Activated naive CD4-positive, alpha-beta T cell treated with anti-CD3 and anti-CD28 coated beads, Interleukin-2, amount 50 U/mL, for 24 hours (primary cell): ENCODE measurements at regions not wholly inside any gene's neighbourhood (a gene's known extent, or its start where the extent isn't known, plus 50 kb on each side); places are given as distances from the start of the nearest gene placed in this dataset.
"Not testable (repeated sequence)": the region's sequence is repeated elsewhere in the genome, so short reads cannot be mapped to it uniquely, and the experiment has no call there.

Source experiments
- H3K27ac Mint-ChIP-seq: one replicate; pipeline ENCODE4 v1.8.0; 2021; ENCODE audit warnings: mild to moderate bottlenecking, mixed read lengths
- H3K27me3 Mint-ChIP-seq: one replicate; pipeline ENCODE4 v1.8.0; 2021; ENCODE audit warnings: mixed read lengths
- H3K36me3 Mint-ChIP-seq: one replicate; pipeline ENCODE4 v1.8.0; 2021; ENCODE audit warnings: mixed read lengths
- H3K4me1 Mint-ChIP-seq: one replicate; pipeline ENCODE4 v1.8.0; 2021; ENCODE audit warnings: mixed read lengths
- H3K4me3 Mint-ChIP-seq: one replicate; pipeline ENCODE4 v1.8.0; 2021; ENCODE audit warnings: mild to moderate bottlenecking, mixed read lengths
- H3K9me3 Mint-ChIP-seq: one replicate; pipeline ENCODE4 v1.8.0; 2021; ENCODE audit warnings: mixed read lengths

DNA sequence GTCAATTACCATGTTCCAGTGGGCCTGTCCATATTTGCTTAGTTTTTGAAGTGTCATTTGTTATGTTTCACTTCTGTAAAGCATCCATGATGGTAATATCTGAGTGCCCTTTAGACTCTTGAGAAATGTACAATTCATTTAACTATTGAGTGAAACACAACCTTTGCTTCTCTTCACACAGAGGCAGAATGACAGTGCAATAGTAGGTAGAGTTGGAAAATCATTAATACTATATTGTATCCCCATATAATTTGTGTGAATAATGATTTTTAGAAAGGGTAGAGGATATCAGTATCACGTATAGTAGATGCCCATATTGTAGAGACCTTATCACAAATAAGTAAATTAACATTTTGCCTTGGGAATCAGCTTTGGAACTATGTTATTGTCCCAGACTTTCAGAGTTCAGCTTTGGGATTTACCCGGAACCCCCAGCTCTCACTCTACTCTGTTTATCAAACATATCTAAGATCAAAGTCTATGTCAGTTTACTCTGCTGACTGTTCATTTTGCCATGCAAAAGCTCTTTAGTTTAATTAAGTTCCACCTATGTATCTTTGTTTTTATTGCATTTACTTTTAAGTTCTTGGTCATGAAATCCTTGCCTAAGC, 172.7 kb upstream of the NOL4 start:
- Mint-ChIP-seq H3K36me3 (no peaks in the 10 kb centered on the region), H3K4me1 (no peaks in the 10 kb centered on the region), H3K4me3 (no peak overlapping the region)

DNA sequence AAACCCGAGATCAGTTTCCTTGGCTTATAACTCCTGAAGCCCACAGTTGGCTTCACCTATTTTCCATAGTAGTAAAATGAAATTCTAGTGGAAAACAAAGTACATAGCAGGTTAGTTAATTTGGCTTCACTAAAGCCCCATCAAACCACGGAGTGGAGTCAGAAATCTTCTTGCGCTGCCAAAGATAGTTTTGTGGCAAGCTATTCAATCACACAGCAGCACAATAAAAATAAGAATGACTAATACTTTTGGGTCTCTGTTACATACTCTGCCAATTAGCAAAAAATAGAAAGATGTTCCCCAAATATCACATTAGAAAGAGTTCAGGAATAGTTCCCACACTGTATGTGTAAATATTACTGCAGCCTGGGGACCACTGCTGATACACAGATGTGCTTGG, 175.2 kb upstream of the NOL4 start:
- no peaks in the 10 kb centered on the region for H3K36me3 Mint-ChIP-seq
- no peaks in the 10 kb centered on the region for H3K27me3 Mint-ChIP-seq
- H3K4me1 Mint-ChIP-seq = no peaks in the 10 kb centered on the region
- H3K27ac Mint-ChIP-seq = no peak overlapping the region
- no peaks in the 10 kb centered on the region for H3K9me3 Mint-ChIP-seq
- H3K4me3 Mint-ChIP-seq = no peak overlapping the region

More for the DNA sequence above, 172.7 kb upstream of the NOL4 start:
- Mint-ChIP-seq H3K27me3 (no peaks in the 10 kb centered on the region), H3K9me3 (no peaks in the 10 kb centered on the region), H3K27ac (no peak overlapping the region)

DNA sequence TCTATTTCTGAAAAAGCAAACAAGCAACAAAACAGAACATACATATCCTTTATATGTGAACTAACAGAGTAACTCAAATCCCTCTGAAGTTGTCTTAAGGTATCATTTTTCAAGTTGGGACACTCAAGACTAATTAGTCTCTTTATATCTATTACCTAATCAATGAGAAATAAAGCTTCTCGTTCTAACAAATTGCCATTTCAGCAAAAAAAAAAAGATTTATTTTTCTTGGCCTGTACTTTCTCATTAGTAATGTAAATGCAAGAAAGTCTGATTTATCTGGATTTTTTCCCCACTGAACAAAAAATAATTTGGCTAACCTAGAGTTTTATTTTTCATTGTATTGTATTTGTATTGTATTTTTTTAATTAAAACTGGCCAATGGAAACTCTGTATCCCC, 176.1 kb upstream of the NOL4 start:
- H3K27ac Mint-ChIP-seq = no peak overlapping the region
- H3K9me3 Mint-ChIP-seq = no peaks in the 10 kb centered on the region
- H3K36me3 Mint-ChIP-seq = no peaks in the 10 kb centered on the region
- no peaks in the 10 kb centered on the region for H3K4me1 Mint-ChIP-seq
- no peaks in the 10 kb centered on the region for H3K27me3 Mint-ChIP-seq
- no peak overlapping the region for H3K4me3 Mint-ChIP-seq

DNA sequence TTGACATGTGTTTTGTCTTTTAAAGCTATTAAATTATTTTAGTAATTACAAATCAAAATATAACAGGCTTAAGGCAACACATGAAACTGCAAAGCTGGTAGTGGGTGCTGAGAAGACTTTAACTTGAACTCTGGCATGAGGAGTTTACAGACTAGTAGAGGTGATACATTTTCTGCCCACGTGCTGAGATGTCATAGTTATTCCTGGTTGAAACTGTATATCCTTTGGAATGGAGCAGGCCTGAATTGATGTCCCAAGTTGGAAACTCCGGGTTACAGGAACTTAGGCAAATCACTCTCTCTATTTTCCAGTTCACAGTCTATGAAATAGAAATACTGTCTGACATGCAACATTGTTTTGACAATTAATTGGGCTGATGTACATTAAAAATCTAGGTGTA, 177.1 kb upstream of the NOL4 start:
- Mint-ChIP-seq H3K27me3 (no peaks in the 10 kb centered on the region), H3K9me3 (no peaks in the 10 kb centered on the region), H3K36me3 (no peaks in the 10 kb centered on the region), H3K27ac (no peak overlapping the region), H3K4me3 (no peak overlapping the region), H3K4me1 (no peaks in the 10 kb centered on the region)

DNA sequence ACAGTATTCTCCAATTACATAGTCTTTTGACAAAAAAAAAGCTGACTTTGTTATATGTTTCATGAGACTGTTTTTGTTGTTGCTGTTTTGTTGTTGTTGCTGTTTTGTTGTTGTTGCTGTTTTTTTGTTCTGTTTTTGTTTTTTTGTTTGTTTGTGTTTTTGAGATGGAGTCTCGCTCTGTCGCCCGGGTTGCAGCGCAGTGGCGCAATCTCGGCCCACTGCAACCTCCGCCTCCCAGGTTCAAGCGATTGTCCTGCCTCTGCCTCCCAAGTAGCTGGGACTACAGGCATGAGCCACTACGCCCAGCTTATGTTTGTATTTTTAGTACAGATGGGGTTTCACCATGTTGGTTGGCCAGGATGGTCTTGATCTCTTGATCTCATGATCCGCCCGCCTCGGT, 182.8 kb upstream of the NOL4 start:
- not testable (repeated sequence) for H3K4me1 Mint-ChIP-seq, H3K36me3 Mint-ChIP-seq, H3K4me3 Mint-ChIP-seq, H3K27me3 Mint-ChIP-seq, H3K27ac Mint-ChIP-seq
- peaks cover 10% of the 10 kb centered on the region for H3K9me3 Mint-ChIP-seq

DNA sequence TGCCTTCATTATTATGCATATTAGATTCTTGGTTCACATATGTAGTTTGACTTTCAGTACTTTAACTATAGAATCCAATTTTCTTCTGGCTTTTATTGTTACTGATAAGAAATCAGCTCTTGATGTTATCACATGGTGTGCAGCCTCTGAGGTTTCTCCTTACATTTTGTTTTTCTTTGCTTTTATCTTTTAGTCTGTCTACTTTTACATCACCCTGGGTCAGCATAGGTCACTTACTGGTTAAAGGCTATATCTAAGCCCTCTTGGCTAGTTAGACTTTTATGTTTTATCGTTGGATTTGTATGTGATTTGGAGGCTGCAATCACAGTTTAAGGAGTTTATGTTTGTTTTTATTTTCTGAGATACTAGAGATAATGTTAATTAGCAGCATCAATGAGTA, 187.2 kb upstream of the NOL4 start:
- H3K36me3 Mint-ChIP-seq = no peaks in the 10 kb centered on the region
- no peak overlapping the region for H3K4me3 Mint-ChIP-seq
- no peaks in the 10 kb centered on the region for H3K27me3 Mint-ChIP-seq
- no peaks in the 10 kb centered on the region for H3K4me1 Mint-ChIP-seq
- peaks cover 10% of the 10 kb centered on the region for H3K9me3 Mint-ChIP-seq
- H3K27ac Mint-ChIP-seq = no peak overlapping the region

DNA sequence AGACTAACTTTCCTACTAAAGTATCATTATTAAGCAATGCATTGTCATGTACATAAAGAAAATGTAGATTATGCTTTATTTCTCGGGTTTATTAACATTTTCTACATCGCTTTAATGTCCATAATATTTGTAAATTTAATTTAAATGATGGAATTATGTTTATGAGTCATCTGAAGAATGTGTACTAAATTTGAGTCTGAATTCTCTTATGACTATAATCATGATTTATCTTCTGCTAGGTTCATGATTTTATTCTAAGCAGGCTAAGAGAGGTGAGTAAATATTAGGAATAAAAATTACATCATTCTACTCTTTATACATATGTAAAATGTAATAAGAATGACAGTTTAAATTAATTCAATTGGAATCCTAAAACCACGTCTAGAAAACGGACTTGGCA, 206.3 kb upstream of the NOL4 start:
- Mint-ChIP-seq H3K36me3 (no peaks in the 10 kb centered on the region), H3K27ac (no peak overlapping the region), H3K27me3 (no peaks in the 10 kb centered on the region), H3K4me1 (no peaks in the 10 kb centered on the region), H3K9me3 (peaks cover 7% of the 10 kb centered on the region), H3K4me3 (no peak overlapping the region)

DNA sequence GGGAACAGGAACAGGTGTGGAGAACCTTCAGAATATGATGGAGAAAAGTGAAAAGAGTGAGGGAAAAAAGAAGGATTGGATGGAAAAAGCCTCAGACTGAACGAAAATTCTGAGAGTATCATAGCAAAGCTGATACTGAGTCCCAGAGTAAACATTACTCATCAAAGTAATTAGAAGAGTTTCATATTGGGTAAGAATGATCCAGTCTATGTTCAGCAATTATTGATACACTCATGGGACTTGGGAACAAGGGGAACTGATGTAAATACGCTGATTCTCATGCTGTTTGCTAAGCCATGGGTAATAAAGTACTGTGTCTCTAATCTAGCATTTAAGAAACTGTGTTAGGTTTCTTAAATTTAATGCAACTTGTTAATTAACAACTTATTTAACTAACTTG, 219.9 kb upstream of the NOL4 start:
- Mint-ChIP-seq H3K36me3 (no peaks in the 10 kb centered on the region), H3K27me3 (no peaks in the 10 kb centered on the region), H3K4me1 (no peaks in the 10 kb centered on the region), H3K9me3 (peaks cover 5% of the 10 kb centered on the region), H3K27ac (no peak overlapping the region), H3K4me3 (no peak overlapping the region)

DNA sequence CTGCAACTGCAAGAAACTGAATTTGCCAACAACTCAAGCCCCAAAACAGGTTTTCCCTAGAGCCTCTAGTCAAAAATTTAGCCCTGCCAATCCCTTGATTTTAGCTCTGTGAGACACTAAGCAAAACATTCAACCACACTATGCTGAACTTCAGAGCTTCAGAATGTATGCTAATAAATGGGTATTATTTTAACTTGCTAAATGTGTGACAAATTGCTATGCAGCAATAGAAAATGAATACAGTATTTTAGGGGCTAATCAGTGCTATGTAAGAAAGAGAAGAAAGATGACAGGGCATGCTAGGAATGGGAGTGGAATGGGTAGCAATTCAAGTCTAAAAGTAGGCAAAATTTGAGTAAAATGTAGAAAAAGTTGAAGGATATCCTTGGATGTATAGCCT, 223.9 kb upstream of the NOL4 start:
- Mint-ChIP-seq H3K9me3 (peaks cover 5% of the 10 kb centered on the region), H3K27me3 (no peaks in the 10 kb centered on the region), H3K4me1 (no peaks in the 10 kb centered on the region), H3K4me3 (no peak overlapping the region), H3K36me3 (no peaks in the 10 kb centered on the region), H3K27ac (no peak overlapping the region)

DNA sequence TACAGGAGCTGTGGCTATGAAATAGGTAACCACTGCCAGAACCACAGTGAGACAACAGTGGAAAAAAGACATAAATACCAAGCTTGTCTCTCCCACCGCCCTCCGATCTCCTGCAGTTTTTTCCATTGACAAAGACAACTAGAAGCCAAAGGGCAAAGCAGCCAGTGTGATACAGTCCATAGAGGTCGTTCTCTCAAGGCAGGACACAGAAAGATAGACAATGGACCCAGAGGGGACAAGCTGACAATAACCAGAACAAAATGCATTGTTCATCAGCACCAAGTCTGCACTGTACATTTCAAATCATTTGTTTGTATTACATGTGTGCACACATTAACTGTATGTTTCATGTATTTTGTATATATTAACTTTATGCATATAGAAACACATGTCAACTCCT, 233.0 kb upstream of the NOL4 start:
- Mint-ChIP-seq H3K9me3 (peaks cover 5% of the 10 kb centered on the region), H3K4me1 (no peaks in the 10 kb centered on the region), H3K27me3 (no peaks in the 10 kb centered on the region), H3K27ac (no peak overlapping the region), H3K36me3 (no peaks in the 10 kb centered on the region), H3K4me3 (no peak overlapping the region)

DNA sequence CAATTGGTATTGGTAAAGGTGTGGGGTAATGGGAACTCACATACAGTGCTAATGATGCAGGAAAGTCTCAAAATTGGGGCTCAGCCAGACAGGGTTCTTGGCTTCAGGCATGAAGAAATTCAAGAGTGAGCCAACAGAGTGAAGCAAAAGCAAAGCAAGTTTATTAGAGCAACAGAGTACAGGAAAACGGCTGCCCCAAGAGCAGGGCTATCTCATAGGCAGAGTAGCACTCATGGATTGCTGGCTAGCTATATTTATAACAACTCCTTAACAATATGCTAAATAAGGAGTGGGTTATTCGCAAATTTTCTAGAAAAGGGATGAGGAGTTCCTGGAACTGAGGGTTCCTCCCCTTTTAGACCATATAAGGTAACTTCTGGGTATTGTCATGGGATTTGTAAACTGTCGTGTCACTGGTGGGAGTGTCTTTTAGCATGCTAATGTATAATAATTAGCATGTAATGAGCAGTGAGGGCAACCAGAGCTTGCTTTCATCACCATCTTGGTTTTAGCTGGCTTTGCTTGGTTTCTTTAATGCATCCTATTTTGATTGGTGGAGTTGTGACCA, 233.8 kb upstream of the NOL4 start:
- H3K27ac Mint-ChIP-seq = no peak overlapping the region
- H3K27me3 Mint-ChIP-seq = no peaks in the 10 kb centered on the region
- H3K9me3 Mint-ChIP-seq = peaks cover 5% of the 10 kb centered on the region
- H3K36me3 Mint-ChIP-seq = no peaks in the 10 kb centered on the region
- H3K4me3 Mint-ChIP-seq = no peak overlapping the region
- no peaks in the 10 kb centered on the region for H3K4me1 Mint-ChIP-seq

DNA sequence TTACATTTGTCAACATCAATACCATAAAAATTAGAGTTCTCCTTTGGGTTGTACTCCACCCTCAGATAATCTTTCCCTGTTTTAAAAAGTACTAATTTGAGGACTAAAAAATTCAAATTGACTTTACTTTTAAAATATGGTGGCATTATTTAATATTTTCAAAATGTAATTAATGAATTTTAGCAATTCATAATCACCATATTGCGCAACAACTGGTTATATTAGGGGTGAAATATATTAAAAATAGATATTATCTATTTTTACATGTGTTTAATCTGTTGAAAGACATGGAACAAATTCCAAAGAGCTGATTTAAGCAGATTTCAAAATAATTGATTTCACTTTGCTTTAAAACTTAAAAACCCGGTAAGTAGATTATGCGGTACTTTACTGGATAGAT, 236.6 kb upstream of the NOL4 start:
- no peak overlapping the region for H3K27ac Mint-ChIP-seq
- H3K9me3 Mint-ChIP-seq = peaks cover 5% of the 10 kb centered on the region
- no peaks in the 10 kb centered on the region for H3K36me3 Mint-ChIP-seq
- no peak overlapping the region for H3K4me3 Mint-ChIP-seq
- H3K27me3 Mint-ChIP-seq = no peaks in the 10 kb centered on the region
- H3K4me1 Mint-ChIP-seq = no peaks in the 10 kb centered on the region

DNA sequence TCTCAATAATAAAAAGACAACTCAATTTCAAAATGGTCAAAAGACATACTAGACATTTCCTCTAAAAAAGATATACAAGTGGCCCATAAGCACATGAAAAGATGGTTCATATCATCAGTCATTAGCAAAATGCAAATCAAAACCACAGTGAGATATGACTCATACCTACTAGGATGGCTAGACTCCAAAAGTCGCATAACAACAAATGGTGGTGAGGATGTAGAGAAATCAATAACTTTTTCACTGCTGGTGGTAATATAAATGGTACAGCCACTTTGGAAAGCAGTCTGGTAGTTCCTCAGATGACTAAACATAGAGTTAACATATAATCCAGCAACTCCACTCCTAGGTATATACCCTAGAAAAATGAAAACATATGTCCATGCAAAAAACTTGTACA, 242.3 kb upstream of the NOL4 start:
- no peak overlapping the region for H3K4me3 Mint-ChIP-seq
- H3K36me3 Mint-ChIP-seq = no peaks in the 10 kb centered on the region
- H3K9me3 Mint-ChIP-seq = no peaks in the 10 kb centered on the region
- H3K4me1 Mint-ChIP-seq = no peaks in the 10 kb centered on the region
- no peak overlapping the region for H3K27ac Mint-ChIP-seq
- H3K27me3 Mint-ChIP-seq = no peaks in the 10 kb centered on the region

DNA sequence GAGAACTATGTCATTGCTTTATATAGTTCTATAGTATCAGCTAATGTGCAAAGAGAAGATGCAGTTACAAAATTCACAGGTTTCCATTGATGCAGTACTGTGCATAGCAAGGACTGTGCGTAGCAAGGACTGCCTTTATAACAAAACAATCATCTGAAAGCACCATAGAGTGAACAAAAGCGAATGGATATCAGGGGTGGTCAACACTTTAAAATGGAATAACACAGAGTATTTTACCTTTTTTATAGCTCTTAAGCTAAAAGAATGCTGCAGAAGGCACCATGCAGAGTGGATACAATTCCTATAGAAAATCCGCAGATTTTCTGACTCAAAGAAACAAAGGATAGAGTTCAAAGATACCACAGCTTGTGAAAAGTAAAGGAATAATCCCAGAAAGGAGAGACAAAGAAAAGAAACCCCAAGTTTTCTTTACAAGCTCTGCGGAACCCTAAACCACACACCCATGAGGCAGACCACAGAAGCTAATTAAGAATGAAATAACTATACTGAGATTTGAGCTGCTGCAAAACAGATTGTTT, 229.9 kb upstream of the DTNA start:
- no peaks in the 10 kb centered on the region for H3K4me1 Mint-ChIP-seq
- peaks cover 30% of the 10 kb centered on the region for H3K9me3 Mint-ChIP-seq
- H3K36me3 Mint-ChIP-seq = peaks cover 1% of the 10 kb centered on the region
- H3K27ac Mint-ChIP-seq = no peak overlapping the region
- H3K4me3 Mint-ChIP-seq = no peak overlapping the region
- H3K27me3 Mint-ChIP-seq = no peaks in the 10 kb centered on the region

DNA sequence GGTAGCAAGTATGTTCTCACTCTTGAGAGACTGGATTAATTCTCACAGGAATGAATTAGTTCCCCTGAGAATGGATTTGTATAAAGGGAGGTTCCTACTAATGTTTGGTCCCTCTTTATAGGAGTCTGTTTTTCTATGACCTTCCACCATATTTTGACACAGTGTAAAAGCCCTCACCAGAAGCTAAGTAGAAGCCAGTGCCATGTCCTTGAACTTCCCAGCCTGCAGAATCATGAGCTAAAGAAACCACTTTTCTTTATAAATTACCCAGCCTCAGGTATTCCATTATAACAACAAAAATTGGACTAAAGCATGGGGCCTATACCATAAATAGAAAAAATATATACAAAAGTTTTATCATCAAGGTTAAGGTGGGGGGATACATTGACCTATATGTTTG, 227.9 kb upstream of the DTNA start:
- no peaks in the 10 kb centered on the region for H3K27me3 Mint-ChIP-seq
- no peaks in the 10 kb centered on the region for H3K4me1 Mint-ChIP-seq
- no peak overlapping the region for H3K27ac Mint-ChIP-seq
- no peak overlapping the region for H3K4me3 Mint-ChIP-seq
- peaks cover 1% of the 10 kb centered on the region for H3K36me3 Mint-ChIP-seq
- peaks cover 30% of the 10 kb centered on the region for H3K9me3 Mint-ChIP-seq

DNA sequence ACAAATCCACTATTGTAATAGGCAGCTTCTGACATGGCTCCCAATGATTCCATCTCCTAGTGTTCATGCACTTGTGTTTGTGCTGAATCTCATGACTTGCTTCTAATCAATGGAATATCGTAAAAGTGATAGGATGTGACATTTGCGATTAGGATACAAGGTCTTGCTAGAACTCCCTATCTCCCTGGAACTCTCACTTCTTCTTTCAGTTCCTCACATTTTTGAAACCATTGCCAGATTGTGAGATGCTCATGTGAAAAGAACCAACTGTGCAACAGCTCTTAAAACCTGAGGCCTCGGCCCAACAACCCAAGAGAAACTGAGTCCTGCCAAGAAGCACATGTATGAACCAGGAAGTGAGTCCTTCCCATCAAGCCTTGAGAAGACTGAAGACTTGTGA, 226.9 kb upstream of the DTNA start:
- Mint-ChIP-seq H3K9me3 (peaks cover 30% of the 10 kb centered on the region), H3K4me1 (no peaks in the 10 kb centered on the region), H3K27me3 (no peaks in the 10 kb centered on the region), H3K27ac (no peak overlapping the region), H3K36me3 (no peaks in the 10 kb centered on the region), H3K4me3 (no peak overlapping the region)

DNA sequence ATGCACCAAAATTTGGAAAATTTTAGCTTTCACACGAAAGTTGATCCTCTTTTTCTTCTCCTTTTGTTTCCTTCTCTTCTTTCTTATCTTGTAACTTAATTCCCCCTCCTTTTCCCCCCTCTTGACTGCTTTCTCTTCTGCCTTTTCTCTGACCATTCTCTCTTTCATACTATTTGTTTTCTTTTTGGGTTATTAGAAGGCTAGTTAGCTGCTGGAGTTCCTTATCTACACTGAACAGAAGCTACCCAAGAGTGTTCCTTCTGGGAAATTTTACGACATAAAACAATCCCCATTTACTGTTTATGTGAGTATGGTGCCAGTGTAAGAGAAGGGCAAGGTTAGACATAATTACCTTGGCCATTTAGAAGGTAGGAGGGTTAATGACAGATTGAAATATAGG, 218.4 kb upstream of the DTNA start:
- Mint-ChIP-seq H3K36me3 (no peaks in the 10 kb centered on the region), H3K9me3 (no peaks in the 10 kb centered on the region), H3K27ac (no peak overlapping the region), H3K27me3 (peaks cover 25% of the 10 kb centered on the region), H3K4me3 (no peak overlapping the region), H3K4me1 (no peaks in the 10 kb centered on the region)
